Osteocyte (in vitro differentiated cells): ENCODE measurements at regions not wholly inside any gene's neighbourhood (a gene's known extent, or its start where the extent isn't known, plus 50 kb on each side); places are given as distances from the start of the nearest gene placed in this dataset.

Source experiments
- DNase-seq: peaks from one replicate; pipeline ENCODE4 v3.0.0; 2021; ENCODE audit warnings: mixed read lengths; ENCODE audit not compliant: unreplicated experiment; ENCODE audit errors: extremely low spot score
- H3K27ac Mint-ChIP-seq: one replicate; pipeline ENCODE4 v1.8.0; 2021; ENCODE audit warnings: mild to moderate bottlenecking, mixed read lengths; ENCODE audit not compliant: unreplicated experiment
- H3K27me3 Mint-ChIP-seq: one replicate; pipeline ENCODE4 v1.8.0; 2021; ENCODE audit warnings: mixed read lengths; ENCODE audit not compliant: unreplicated experiment
- H3K36me3 Mint-ChIP-seq: one replicate; pipeline ENCODE4 v1.8.0; 2021; ENCODE audit warnings: mixed read lengths; ENCODE audit not compliant: unreplicated experiment
- H3K4me1 Mint-ChIP-seq: one replicate; pipeline ENCODE4 v1.8.0; 2021; ENCODE audit warnings: mixed read lengths; ENCODE audit not compliant: unreplicated experiment
- H3K4me3 Mint-ChIP-seq: one replicate; pipeline ENCODE4 v1.8.0; 2021; ENCODE audit warnings: mild to moderate bottlenecking, moderate library complexity, mixed read lengths; ENCODE audit not compliant: unreplicated experiment
- H3K9me3 Mint-ChIP-seq: one replicate; pipeline ENCODE4 v1.8.0; 2021; ENCODE audit warnings: mixed read lengths; ENCODE audit not compliant: unreplicated experiment
- CTCF ChIP-seq: fragments of 200-600 bp; sonication (generic); IDR thresholded peaks from 2 replicates; pipeline ENCODE4 v1.5.0; 2021; ENCODE audit warnings: antibody characterized with exemption, mild to moderate bottlenecking, moderate library complexity

GRCh38 chr3:86519819-86520218 is 471.1 kb downstream of the VGLL3 start:
- DNase-seq: no peak
- Mint-ChIP-seq H3K27ac (no peak overlapping the region), H3K4me3 (no peak overlapping the region), H3K27me3 (peaks cover 3% of the 10 kb centered on the region), H3K4me1 (no peaks in the 10 kb centered on the region), H3K36me3 (no peaks in the 10 kb centered on the region), H3K9me3 (no peaks in the 10 kb centered on the region)
- TF ChIP-seq CTCF: no peak

- H3K4me1 Mint-ChIP-seq: no peaks in the 10 kb centered on the region
- no peak for TF ChIP-seq CTCF
- H3K36me3 Mint-ChIP-seq: no peaks in the 10 kb centered on the region
- no peak overlapping the region for H3K4me3 Mint-ChIP-seq
- peaks cover 4% of the 10 kb centered on the region for H3K9me3 Mint-ChIP-seq
- no peak for DNase-seq
- peaks cover 2% of the 10 kb centered on the region for H3K27me3 Mint-ChIP-seq
- H3K27ac Mint-ChIP-seq: no peak overlapping the region
These were observed 509.3 kb downstream of the VGLL3 start for GRCh38 chr3:86481636-86482035.

GRCh38 chr3:86481031-86481430 is 509.9 kb downstream of the VGLL3 start:
- Mint-ChIP-seq H3K27me3 (no peaks in the 10 kb centered on the region), H3K36me3 (no peaks in the 10 kb centered on the region), H3K9me3 (peaks cover 4% of the 10 kb centered on the region), H3K4me1 (no peaks in the 10 kb centered on the region), H3K4me3 (no peak overlapping the region), H3K27ac (no peak overlapping the region)
- no peak for TF ChIP-seq CTCF
- DNase-seq: no peak

- TF ChIP-seq CTCF: no peak
- Mint-ChIP-seq H3K36me3 (no peaks in the 10 kb centered on the region), H3K9me3 (no peaks in the 10 kb centered on the region), H3K4me1 (no peaks in the 10 kb centered on the region), H3K27me3 (peaks cover 3% of the 10 kb centered on the region), H3K4me3 (no peak overlapping the region), H3K27ac (no peak overlapping the region)
- no peak for DNase-seq
These were observed 526.8 kb downstream of the VGLL3 start for GRCh38 chr3:86464180-86464579.

- Mint-ChIP-seq H3K36me3 (no peaks in the 10 kb centered on the region), H3K27ac (no peak overlapping the region), H3K27me3 (peaks cover under 1% of the 10 kb centered on the region), H3K4me3 (no peak overlapping the region), H3K4me1 (no peaks in the 10 kb centered on the region), H3K9me3 (no peaks in the 10 kb centered on the region)
- no peak for TF ChIP-seq CTCF
- no peak for DNase-seq
These were observed 539.2 kb downstream of the VGLL3 start for GRCh38 chr3:86451749-86452148.
